ENCODE measurements at regions not wholly inside any gene's neighbourhood (a gene's known extent, or its start where the extent isn't known, plus 50 kb on each side); places are given as distances from the start of the nearest gene placed in this dataset.

DNA sequence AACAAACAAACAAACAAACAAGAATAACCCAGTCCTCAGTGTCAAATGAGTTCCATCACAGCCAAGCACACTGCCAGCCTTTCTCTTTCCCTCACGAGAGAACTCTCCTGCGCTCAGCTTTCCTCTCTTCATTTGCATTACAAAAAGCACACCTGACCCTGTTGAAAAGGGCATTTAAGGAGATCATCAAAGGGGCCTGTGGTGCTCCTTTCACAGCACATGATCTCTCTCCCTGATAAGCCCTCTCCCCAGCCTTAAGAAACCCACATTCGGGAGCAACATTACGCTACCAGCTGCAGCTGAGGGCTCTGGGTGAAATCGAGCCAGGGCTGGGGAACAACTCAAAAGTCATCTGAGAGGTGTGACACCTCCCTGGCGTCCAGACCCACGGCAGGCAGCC, 165.6 kb upstream of the TMCC3 start:
- no peak for TF ChIP-seq TAF1 (IDR thresholded peaks at IDR 0.05; ENCODE audit: borderline replicate concordance, insufficient read depth, low read length)
- TF ChIP-seq, protein P1, sequence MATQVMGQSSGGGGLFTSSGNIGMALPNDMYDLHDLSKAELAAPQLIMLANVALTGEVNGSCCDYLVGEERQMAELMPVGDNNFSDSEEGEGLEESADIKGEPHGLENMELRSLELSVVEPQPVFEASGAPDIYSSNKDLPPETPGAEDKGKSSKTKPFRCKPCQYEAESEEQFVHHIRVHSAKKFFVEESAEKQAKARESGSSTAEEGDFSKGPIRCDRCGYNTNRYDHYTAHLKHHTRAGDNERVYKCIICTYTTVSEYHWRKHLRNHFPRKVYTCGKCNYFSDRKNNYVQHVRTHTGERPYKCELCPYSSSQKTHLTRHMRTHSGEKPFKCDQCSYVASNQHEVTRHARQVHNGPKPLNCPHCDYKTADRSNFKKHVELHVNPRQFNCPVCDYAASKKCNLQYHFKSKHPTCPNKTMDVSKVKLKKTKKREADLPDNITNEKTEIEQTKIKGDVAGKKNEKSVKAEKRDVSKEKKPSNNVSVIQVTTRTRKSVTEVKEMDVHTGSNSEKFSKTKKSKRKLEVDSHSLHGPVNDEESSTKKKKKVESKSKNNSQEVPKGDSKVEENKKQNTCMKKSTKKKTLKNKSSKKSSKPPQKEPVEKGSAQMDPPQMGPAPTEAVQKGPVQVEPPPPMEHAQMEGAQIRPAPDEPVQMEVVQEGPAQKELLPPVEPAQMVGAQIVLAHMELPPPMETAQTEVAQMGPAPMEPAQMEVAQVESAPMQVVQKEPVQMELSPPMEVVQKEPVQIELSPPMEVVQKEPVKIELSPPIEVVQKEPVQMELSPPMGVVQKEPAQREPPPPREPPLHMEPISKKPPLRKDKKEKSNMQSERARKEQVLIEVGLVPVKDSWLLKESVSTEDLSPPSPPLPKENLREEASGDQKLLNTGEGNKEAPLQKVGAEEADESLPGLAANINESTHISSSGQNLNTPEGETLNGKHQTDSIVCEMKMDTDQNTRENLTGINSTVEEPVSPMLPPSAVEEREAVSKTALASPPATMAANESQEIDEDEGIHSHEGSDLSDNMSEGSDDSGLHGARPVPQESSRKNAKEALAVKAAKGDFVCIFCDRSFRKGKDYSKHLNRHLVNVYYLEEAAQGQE (IDR thresholded peaks at IDR 0.05; ENCODE audit: insufficient read depth in 1 of 2, low read depth in 2 of 2, low read length in 2 of 2), result no peak
- TF ChIP-seq SIN3A (IDR thresholded peaks at IDR 0.05; ENCODE audit: borderline replicate concordance, insufficient read depth, low read length), result no peak
- no peak for TF ChIP-seq POLR2AphosphoS5 (IDR thresholded peaks at IDR 0.05; ENCODE audit: low read depth, low read length)
- TF ChIP-seq FOXP2 (optimal IDR thresholded peaks at IDR 0.05; ENCODE audit: borderline replicate concordance, extremely low read depth, extremely low read length, insufficient read depth), result no peak

All from PFSK-1 (cell line).